Fibroblast of skin of right biceps (primary cell): ENCODE measurements at regions not wholly inside any gene's neighbourhood (a gene's known extent, or its start where the extent isn't known, plus 50 kb on each side); places are given as distances from the start of the nearest gene placed in this dataset.

ENCODE experiments used
- DNase-seq: peaks from one replicate; pipeline ENCODE4 v3.0.0-alpha.2; 2013

- DNase-seq = no peak
These were observed 121.2 kb upstream of the PTGFR start for GRCh38 chr1:78369546-78369945.

- peak; percentile 57 for DNase-seq
These were observed 120.4 kb upstream of the PTGFR start for GRCh38 chr1:78370356-78370755.

GRCh38 chr1:78370779-78371482 lies 119.8 kb upstream of the PTGFR start:
- DNase-seq = peak; percentile 62

GRCh38 chr1:78373676-78374075 lies 117.1 kb upstream of the PTGFR start:
- DNase-seq = no peak

GRCh38 chr1:78375996-78376395 lies 114.8 kb upstream of the PTGFR start:
- peak; percentile 32 for DNase-seq

- DNase-seq = no peak
These were observed 113.3 kb upstream of the PTGFR start for GRCh38 chr1:78377356-78377928.

- no peak for DNase-seq
These were observed 106.9 kb upstream of the PTGFR start for GRCh38 chr1:78383923-78384322.

GRCh38 chr1:78385744-78386462 lies 104.9 kb upstream of the PTGFR start:
- DNase-seq = no peak

- no peak for DNase-seq
These were observed 103.6 kb upstream of the PTGFR start for GRCh38 chr1:78387201-78387600.

- DNase-seq = peak; percentile 24
These were observed 102.9 kb upstream of the PTGFR start for GRCh38 chr1:78387871-78388270.

GRCh38 chr1:78388275-78388674 lies 102.5 kb upstream of the PTGFR start:
- peak; percentile 29 for DNase-seq

- DNase-seq = no peak
These were observed 89.6 kb upstream of the PTGFR start for GRCh38 chr1:78401148-78401547.

GRCh38 chr1:78408192-78408591 lies 82.6 kb upstream of the PTGFR start:
- peak; percentile 58 for DNase-seq

- peak; percentile 53 for DNase-seq
These were observed 82.0 kb upstream of the PTGFR start for GRCh38 chr1:78408810-78409209.

- DNase-seq = peak; percentile 12
These were observed 80.1 kb upstream of the PTGFR start for GRCh38 chr1:78410643-78411042.

- no peak for DNase-seq
These were observed 79.1 kb upstream of the PTGFR start for GRCh38 chr1:78411707-78412106.

GRCh38 chr1:78415165-78415564 lies 75.6 kb upstream of the PTGFR start:
- no peak for DNase-seq

- peak; percentile 78 for DNase-seq
These were observed 71.5 kb upstream of the PTGFR start for GRCh38 chr1:78419309-78419708.

- peak; percentile 62 for DNase-seq
These were observed 70.6 kb upstream of the PTGFR start for GRCh38 chr1:78420181-78420580.

GRCh38 chr1:78420688-78421087 lies 70.1 kb upstream of the PTGFR start:
- no peak for DNase-seq

GRCh38 chr1:78424720-78425119 lies 66.1 kb upstream of the PTGFR start:
- DNase-seq = no peak

- DNase-seq = no peak
These were observed 64.4 kb upstream of the PTGFR start for GRCh38 chr1:78426408-78426807.

GRCh38 chr1:78427506-78427905 lies 63.3 kb upstream of the PTGFR start:
- no peak for DNase-seq

- no peak for DNase-seq
These were observed 58.8 kb upstream of the PTGFR start for GRCh38 chr1:78432016-78432415.
